HG02885 (cell line): ENCODE measurements at regions not wholly inside any gene's neighbourhood (a gene's known extent, or its start where the extent isn't known, plus 50 kb on each side); places are given as distances from the start of the nearest gene placed in this dataset.
"Not testable (repeated sequence)": the region's sequence is repeated elsewhere in the genome, so short reads cannot be mapped to it uniquely, and the experiment has no call there.

Experiments
- ATAC-seq: cut with Tn5 transposase; IDR thresholded peaks from one replicate; pipeline ENCODE4 v1.9.1; 2021; ENCODE audit warnings: mild to moderate bottlenecking; ENCODE audit not compliant: unreplicated experiment, poor library complexity

DNA sequence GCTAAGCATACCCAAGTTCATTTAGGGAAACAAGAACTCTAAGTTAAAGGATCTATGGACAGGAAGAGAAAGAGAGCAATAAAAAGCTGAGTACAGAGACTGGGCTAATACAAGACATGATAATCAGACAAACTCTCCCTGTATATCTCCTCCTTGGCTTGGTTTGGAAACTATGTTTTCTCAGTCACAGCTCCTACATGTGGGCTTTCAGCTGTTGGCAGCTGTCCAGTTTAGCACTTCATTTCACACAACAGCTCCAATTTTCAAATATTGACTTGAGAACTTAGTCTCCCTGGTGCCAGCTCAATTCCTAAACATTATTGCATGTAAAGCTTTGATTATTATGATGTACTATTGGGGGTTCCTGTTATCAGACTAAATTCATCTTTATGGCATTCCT lies 222.8 kb upstream of the OBI1 start:
- no peak for ATAC-seq

- no peak for ATAC-seq
These were observed 222.1 kb upstream of the OBI1 start for GRCh38 chr13:78881054-78881453.

GRCh38 chr13:78876915-78877549 lies 218.1 kb upstream of the OBI1 start:
- no peak for ATAC-seq

DNA sequence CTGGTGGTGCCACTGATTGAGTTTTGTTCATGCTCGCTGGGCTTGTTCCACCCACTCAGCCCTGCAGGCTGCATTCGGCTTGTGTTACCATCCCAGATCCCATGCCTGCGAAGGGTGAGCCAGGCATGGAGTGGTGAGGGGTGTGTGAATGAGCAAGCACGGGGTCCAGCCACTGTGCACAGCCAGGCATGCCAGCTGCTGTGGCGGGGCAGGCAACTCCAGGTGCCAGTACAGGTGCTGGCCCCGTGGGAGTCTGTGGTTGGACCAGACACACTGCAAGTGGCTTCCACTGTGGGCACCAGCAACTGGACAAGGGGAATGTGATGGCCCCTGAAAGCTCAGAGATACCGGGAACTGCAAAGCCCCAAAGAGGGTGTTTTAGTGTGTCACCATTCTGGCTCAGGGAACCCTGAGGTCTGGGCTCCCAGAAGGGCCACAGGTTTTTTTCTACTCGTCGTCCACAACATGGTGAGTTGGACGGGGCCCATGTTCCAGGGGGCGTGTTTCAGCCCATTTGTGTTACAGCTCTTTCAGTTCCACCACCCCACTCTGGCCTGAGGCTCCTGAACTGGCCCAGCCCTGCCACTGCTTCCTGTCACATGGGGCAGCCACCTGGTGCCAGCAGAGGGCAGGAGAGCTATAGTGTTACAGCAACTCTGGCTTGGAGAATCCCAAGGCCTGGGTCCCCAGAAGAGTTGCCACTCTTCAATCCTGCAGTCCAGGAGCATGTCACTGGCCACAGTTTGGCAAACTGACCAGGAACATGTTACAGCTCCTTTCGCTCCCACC lies 217.0 kb upstream of the OBI1 start:
- peak; percentile 77 for ATAC-seq

GRCh38 chr13:78868991-78869390 lies 210.0 kb upstream of the OBI1 start:
- no peak for ATAC-seq

- no peak for ATAC-seq
These were observed 208.7 kb upstream of the OBI1 start for GRCh38 chr13:78867655-78868054.

DNA sequence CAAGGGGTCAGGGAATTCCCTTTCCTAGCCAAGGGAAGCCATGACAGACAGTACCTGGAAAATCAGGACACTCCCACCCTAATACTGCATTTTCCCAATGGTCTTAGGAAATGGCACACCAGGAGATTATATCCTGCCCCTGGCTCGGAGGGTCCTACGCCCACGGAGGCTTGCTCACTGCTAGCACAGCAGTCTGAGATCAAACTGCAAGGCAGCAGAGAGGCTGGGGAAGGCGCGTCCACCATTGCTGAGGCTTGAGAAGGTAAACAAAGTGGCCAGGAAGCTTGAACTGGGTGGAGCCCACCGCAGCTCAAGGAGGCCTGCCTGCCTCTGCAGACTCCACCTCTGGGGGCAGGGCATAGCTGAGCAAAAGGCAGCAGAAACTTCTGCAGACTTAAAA lies 207.1 kb upstream of the OBI1 start:
- not testable (repeated sequence) for ATAC-seq

DNA sequence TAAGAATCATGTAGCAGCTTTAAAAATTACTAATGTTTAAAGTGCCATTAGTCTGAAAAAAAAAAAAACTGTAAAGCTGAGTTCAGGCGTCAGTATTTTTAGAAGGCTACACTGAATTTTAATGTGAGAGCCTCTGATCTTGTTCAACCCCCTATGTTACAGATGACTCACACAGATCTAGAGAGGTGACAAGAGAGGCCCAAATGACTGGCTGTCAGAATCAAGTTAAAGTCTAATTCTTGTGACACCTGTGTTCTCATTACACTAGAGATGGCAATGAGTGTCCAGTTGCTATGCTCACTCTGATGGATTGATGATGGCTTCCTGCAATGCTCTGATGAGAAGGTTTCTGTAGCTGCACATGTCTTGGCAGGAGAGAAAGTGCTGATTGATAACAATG lies 203.5 kb upstream of the OBI1 start:
- ATAC-seq, result no peak

GRCh38 chr13:78852709-78853108 lies 193.8 kb upstream of the OBI1 start:
- ATAC-seq, result no peak

DNA sequence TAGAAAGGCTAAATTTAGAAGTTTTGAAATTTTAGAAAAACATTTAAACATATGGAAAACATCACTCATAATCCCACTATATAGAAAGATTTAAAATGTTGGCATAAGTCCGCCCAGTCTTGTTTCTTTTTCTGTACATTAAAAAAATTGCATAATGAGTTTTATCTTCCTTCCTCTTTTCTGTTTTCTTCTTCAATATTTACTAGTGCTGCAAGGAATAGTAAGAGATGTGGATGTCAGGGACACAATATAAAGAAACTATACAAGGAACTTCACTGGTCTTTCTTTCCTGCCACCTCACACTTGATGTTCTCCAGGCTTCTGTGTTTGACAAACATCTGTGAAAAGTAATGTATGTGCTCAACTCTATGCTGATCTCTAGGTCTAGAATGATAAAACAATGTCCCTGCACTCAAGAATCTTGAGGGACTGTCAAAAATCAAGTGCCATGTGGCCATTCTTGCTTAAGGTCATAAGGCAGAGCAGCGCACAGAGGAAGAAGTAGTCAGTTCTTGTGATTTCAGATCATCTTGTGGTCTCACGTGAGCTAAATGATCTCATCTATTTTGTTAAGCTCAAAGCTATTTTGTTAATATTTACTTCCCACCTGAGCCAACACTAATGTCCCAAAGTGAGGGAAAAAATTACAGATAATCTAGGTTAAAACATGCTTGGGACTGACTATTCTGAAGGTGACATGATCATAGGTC lies 186.9 kb upstream of the OBI1 start:
- no peak for ATAC-seq

- ATAC-seq, result no peak
These were observed 185.2 kb upstream of the OBI1 start for GRCh38 chr13:78844106-78844505.

GRCh38 chr13:78841358-78841963 lies 182.5 kb upstream of the OBI1 start:
- no peak for ATAC-seq

DNA sequence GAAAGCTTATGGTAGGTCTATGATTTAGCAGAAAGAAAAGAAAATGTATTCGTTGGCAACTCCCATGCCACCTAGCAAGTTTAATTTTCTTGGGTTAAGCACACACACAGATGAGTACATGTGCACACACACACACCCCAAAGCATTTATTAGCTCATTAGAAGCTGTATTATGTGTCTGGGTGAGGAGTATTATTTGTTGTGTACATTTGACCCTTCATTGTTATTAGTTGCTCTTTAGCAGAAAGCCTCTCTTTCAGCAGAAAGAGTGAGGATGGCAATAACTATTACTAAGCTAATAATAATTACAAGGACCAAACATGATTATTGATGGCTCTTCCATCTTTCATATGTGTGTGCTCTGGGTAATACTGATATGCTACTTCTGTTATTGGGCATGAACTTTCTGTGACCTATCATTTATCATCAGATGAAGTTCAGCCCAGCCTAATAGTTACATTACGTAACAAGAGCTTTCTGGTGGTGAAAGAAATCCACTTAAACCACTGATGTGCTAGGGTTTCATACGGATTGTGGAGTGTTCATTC lies 177.4 kb upstream of the OBI1 start:
- no peak for ATAC-seq

GRCh38 chr13:78832461-78832860 lies 173.5 kb upstream of the OBI1 start:
- ATAC-seq, result no peak

DNA sequence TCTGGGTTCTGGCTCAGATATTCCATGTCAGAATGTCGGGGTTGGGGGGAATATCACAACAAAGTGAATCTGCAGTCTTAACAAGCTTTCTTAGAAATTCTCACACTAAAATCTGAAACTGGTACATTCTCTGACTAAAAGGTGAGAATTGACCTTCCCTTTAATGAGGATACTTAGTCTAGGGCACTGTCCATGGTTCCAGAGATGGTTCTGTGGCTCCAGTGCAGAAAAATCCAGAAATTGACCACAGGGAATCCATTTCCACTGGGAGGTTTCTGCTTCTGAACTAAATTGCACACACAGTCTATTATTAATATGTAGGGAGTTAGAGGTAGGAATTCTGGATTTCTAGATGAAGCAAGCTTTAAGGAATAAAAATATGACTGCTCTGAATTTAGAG lies 171.6 kb upstream of the OBI1 start:
- ATAC-seq, result no peak

- ATAC-seq, result no peak
These were observed 170.9 kb upstream of the OBI1 start for GRCh38 chr13:78829821-78830220.

- ATAC-seq, result no peak
These were observed 168.5 kb upstream of the OBI1 start for GRCh38 chr13:78827471-78827870.

GRCh38 chr13:78826936-78827335 lies 168.0 kb upstream of the OBI1 start:
- no peak for ATAC-seq

GRCh38 chr13:78826312-78826711 lies 167.4 kb upstream of the OBI1 start:
- ATAC-seq, result no peak

- ATAC-seq, result no peak
These were observed 161.6 kb upstream of the OBI1 start for GRCh38 chr13:78820541-78820940.

- ATAC-seq, result no peak
These were observed 157.6 kb upstream of the OBI1 start for GRCh38 chr13:78816592-78816991.
